PC-3 (cell line): ENCODE measurements at regions not wholly inside any gene's neighbourhood (a gene's known extent, or its start where the extent isn't known, plus 50 kb on each side); places are given as distances from the start of the nearest gene placed in this dataset.

Source experiments
- ATAC-seq: fragments of 200-7000 bp; cut with Tn5 transposase; 2 replicates; pipeline ENCODE4 v1.9.1; 2020; ENCODE audit warnings: mild to moderate bottlenecking, moderate library complexity
- BruUV-seq: library from RNA; stranded (reverse); fragments of 400-500 nt; replicated peaks from 2 replicates; lab custom pipeline; 2021; lab: Mats Ljungman, UMichigan
- CTCF ChIA-PET: fragments of 300-600 bp; sonication (Branson Sonifier 250); formaldehyde crosslinking; loops from one replicate; lab custom pipeline; 2022; ENCODE audit warnings: antibody characterized with exemption; lab: Charles Lee
- POLR2A ChIA-PET: fragments of 300-600 bp; sonication (Branson Sonifier 250); formaldehyde crosslinking; loops from one replicate; lab custom pipeline; 2022; ENCODE audit warnings: antibody characterized with exemption; ENCODE audit not compliant: unreplicated experiment; lab: Charles Lee
- DNase-seq: peaks from one replicate; pipeline ENCODE4 v3.0.0-alpha.2; 2015
- H2AFZ ChIP-seq: fragments of 300-600 bp; sonication (generic); 2 replicates; pipeline ENCODE4 v1.6.0; 2016; ENCODE audit warnings: antibody characterized with exemption, low read length
- H3F3A ChIP-seq: fragments of 300-600 bp; sonication (generic); one replicate; pipeline ENCODE4 v1.6.0; 2017; ENCODE audit warnings: antibody characterized with exemption, low read length, control low read depth, mild to moderate bottlenecking; ENCODE audit not compliant: unreplicated experiment
- H3K27ac ChIP-seq: fragments of 300-600 bp; sonication (generic); 2 replicates; pipeline ENCODE4 v1.5.1; 2016; ENCODE audit warnings: mild to moderate bottlenecking, low read length
- H3K27me3 ChIP-seq: fragments of 300-600 bp; sonication (generic); 2 replicates; pipeline ENCODE4 v1.6.1; 2016; ENCODE audit warnings: low read length, mixed read lengths
- H3K36me3 ChIP-seq: fragments of 300-600 bp; sonication (generic); 2 replicates; pipeline ENCODE4 v1.6.1; 2016; ENCODE audit warnings: low read depth, mixed run types, low read length, mixed read lengths
- H3K4me1 ChIP-seq: fragments of 300-600 bp; sonication (generic); 2 replicates; pipeline ENCODE4 v1.5.1; 2016; ENCODE audit warnings: low read length; ENCODE audit not compliant: insufficient read depth
- H3K4me2 ChIP-seq: fragments of 300-600 bp; sonication (generic); 2 replicates; pipeline ENCODE4 v1.6.0; 2016; ENCODE audit warnings: low read length
- H3K4me3 ChIP-seq: fragments of 300-600 bp; sonication (generic); 2 replicates; pipeline ENCODE4 v1.5.1; 2016; ENCODE audit warnings: mild to moderate bottlenecking, low read length, mixed read lengths
- H3K79me2 ChIP-seq: fragments of 300-600 bp; sonication (generic); 2 replicates; pipeline ENCODE4 v1.6.1; 2017; ENCODE audit warnings: low read length, mixed read lengths
- H3K9ac ChIP-seq: fragments of 300-600 bp; sonication (generic); 2 replicates; pipeline ENCODE4 v1.6.0; 2016; ENCODE audit warnings: mild to moderate bottlenecking, low read length
- H3K9me2 ChIP-seq: fragments of 300-600 bp; sonication (generic); replicated peaks from 2 replicates; pipeline ENCODE4 v1.6.1; 2016; ENCODE audit warnings: mixed run types, low read length, mixed read lengths
- H3K9me3 ChIP-seq: fragments of 300-600 bp; sonication (generic); 2 replicates; pipeline ENCODE4 v1.6.1; 2016; ENCODE audit warnings: low read length, mixed read lengths
- H4K20me1 ChIP-seq: fragments of 300-600 bp; sonication (generic); 2 replicates; pipeline ENCODE4 v1.6.1; 2016; ENCODE audit warnings: low read length, mixed read lengths
- CTCF ChIP-seq: fragments of 300-600 bp; sonication (generic); conservative IDR thresholded peaks from 2 replicates; pipeline ENCODE4 v1.5.1; 2017; ENCODE audit warnings: antibody characterized with exemption, low read depth, mild to moderate bottlenecking, low read length
- EZH2 ChIP-seq: fragments of 300-600 bp; sonication (generic); IDR thresholded peaks from one replicate; pipeline ENCODE4 v1.6.1; 2017; ENCODE audit warnings: antibody characterized with exemption, mild to moderate bottlenecking, low read length; ENCODE audit not compliant: unreplicated experiment
- EZH2phosphoT487 ChIP-seq: fragments of 300-600 bp; sonication (generic); IDR thresholded peaks from 2 replicates; pipeline ENCODE4 v1.6.1; 2018; ENCODE audit warnings: mild to moderate bottlenecking, antibody characterized with exemption, low read length, borderline replicate concordance
- intact Hi-C: fragments of 100-400 bp; cut with micrococcal nuclease; formaldehyde crosslinking; loops from 2 replicates; pipeline ENCODE4 v1.9.0; 2023

GRCh38 chr7:152565731-152566130, 110.2 kb downstream of the XRCC2 start:
- Histone ChIP-seq H4K20me1 (no peaks in the 10 kb centered on the region), H2AFZ (no peak overlapping the region), H3K4me1 (no peaks in the 10 kb centered on the region), H3K79me2 (no peaks in the 10 kb centered on the region), H3F3A (no peaks in the 10 kb centered on the region), H3K9me2 (no peaks in the 10 kb centered on the region), H3K4me2 (no peak overlapping the region), H3K27me3 (no peaks in the 10 kb centered on the region), H3K9ac (no peak overlapping the region), H3K36me3 (no peaks in the 10 kb centered on the region), H3K9me3 (no peaks in the 10 kb centered on the region), H3K4me3 (no peak overlapping the region), H3K27ac (no peak overlapping the region)
- TF ChIP-seq CTCF (no peak), EZH2 (no peak), EZH2phosphoT487 (no peak)
- intact Hi-C loops = no loop called here
- DNase-seq (no peak), ATAC-seq (no peak)
- ChIA-PET CTCF (no interaction called here), POLR2A (interaction anchor here (0.6 kb wide), 1 partner anchor 28 kb away, joined by 4 read pairs; no protein-coding TSS in a partner anchor)
- BruUV-seq = no TSS peak

- H3K9ac ChIP-seq = no peak overlapping the region
- intact Hi-C loops = no loop called here
- no peaks in the 10 kb centered on the region for H3K79me2 ChIP-seq
- TF ChIP-seq EZH2phosphoT487 (no peak), EZH2 (no peak), CTCF (no peak)
- H3K9me2 ChIP-seq = no peaks in the 10 kb centered on the region
- no peak overlapping the region for H3K4me3 ChIP-seq
- H3K4me2 ChIP-seq = no peak overlapping the region
- CTCF ChIA-PET = no interaction called here
- H4K20me1 ChIP-seq = no peaks in the 10 kb centered on the region
- no peak overlapping the region for H2AFZ ChIP-seq
- H3K4me1 ChIP-seq = no peaks in the 10 kb centered on the region
- H3K27me3 ChIP-seq = no peaks in the 10 kb centered on the region
- BruUV-seq = no TSS peak
- H3F3A ChIP-seq = no peaks in the 10 kb centered on the region
- H3K36me3 ChIP-seq = no peaks in the 10 kb centered on the region
- POLR2A ChIA-PET = no interaction called here
- no peak for DNase-seq
- ATAC-seq = no peak
- no peaks in the 10 kb centered on the region for H3K9me3 ChIP-seq
- H3K27ac ChIP-seq = no peak overlapping the region
These were observed 111.2 kb downstream of the XRCC2 start for GRCh38 chr7:152564656-152565250.

GRCh38 chr7:152556013-152556755, 119.8 kb downstream of the XRCC2 start:
- H3K36me3 ChIP-seq = no peaks in the 10 kb centered on the region
- no peaks in the 10 kb centered on the region for H3K27me3 ChIP-seq
- intact Hi-C loops = no loop called here
- H3K4me3 ChIP-seq = no peak overlapping the region
- no peaks in the 10 kb centered on the region for H3F3A ChIP-seq
- H3K9me3 ChIP-seq = no peaks in the 10 kb centered on the region
- BruUV-seq = no TSS peak
- no peaks in the 10 kb centered on the region for H3K79me2 ChIP-seq
- H3K9ac ChIP-seq = no peak overlapping the region
- no peak overlapping the region for H3K4me2 ChIP-seq
- H3K4me1 ChIP-seq = no peaks in the 10 kb centered on the region
- no peak overlapping the region for H2AFZ ChIP-seq
- TF ChIP-seq EZH2phosphoT487 = no peak
- TF ChIP-seq CTCF = no peak
- no peak for TF ChIP-seq EZH2
- no peaks in the 10 kb centered on the region for H3K9me2 ChIP-seq
- DNase-seq (no peak), ATAC-seq (no peak)
- POLR2A ChIA-PET = no interaction called here
- CTCF ChIA-PET = no interaction called here
- no peak overlapping the region for H3K27ac ChIP-seq
- H4K20me1 ChIP-seq = no peaks in the 10 kb centered on the region
